ENCODE measurements at regions not wholly inside any gene's neighbourhood (a gene's known extent, or its start where the extent isn't known, plus 50 kb on each side); places are given as distances from the start of the nearest gene placed in this dataset.

- Histone ChIP-seq H3K14ac (ENCODE audit: insufficient read depth, low read length) (no peak overlapping the region), H3K4me1 (ENCODE audit: insufficient read depth, low read length) (no peaks in the 10 kb centered on the region), H2BK5ac (ENCODE audit: insufficient read length, low read length) (no peak overlapping the region), H3K4ac (ENCODE audit: low read depth, low read length) (no peak overlapping the region), H3K9me3 (ENCODE audit: control insufficient read depth, low read depth, low read length) (no peaks in the 10 kb centered on the region), H2BK15ac (ENCODE audit: low read depth, low read length) (no peak overlapping the region), H4K8ac (replicated peaks; ENCODE audit: insufficient read length, low read depth, low read length) (no peak overlapping the region), H3K9ac (ENCODE audit: extremely low read depth, insufficient read length, low read length) (no peak overlapping the region), H3T11ph (ENCODE audit: low read length) (no peak overlapping the region), H2AK5ac (ENCODE audit: insufficient read length, low read length) (no peak overlapping the region), H2BK20ac (ENCODE audit: low read depth, low read length, poor library complexity, severe bottlenecking) (no peak overlapping the region), H3K18ac (ENCODE audit: insufficient read length, low read depth, low read length) (no peak overlapping the region), H2BK12ac (ENCODE audit: insufficient read length, low read depth, low read length) (no peak overlapping the region), H3K23me2 (ENCODE audit: insufficient read length, low read depth, low read length, poor library complexity, severe bottlenecking) (no peaks in the 10 kb centered on the region), H2AFZ (ENCODE audit: low read length) (no peak overlapping the region), H3K27me3 (ENCODE audit: insufficient read depth, low read length) (no peaks in the 10 kb centered on the region), H2BK120ac (ENCODE audit: low read depth, low read length, poor library complexity, severe bottlenecking) (no peak overlapping the region), H4K20me1 (ENCODE audit: control insufficient read depth, insufficient read depth, insufficient read length) (no peaks in the 10 kb centered on the region), H3K27ac (ENCODE audit: insufficient read length, low read depth, low read length) (no peak overlapping the region), H3K23ac (ENCODE audit: insufficient read length, low read depth, low read length) (no peak overlapping the region), H3K79me2 (ENCODE audit: insufficient read depth, low read length) (no peaks in the 10 kb centered on the region), H4K91ac (ENCODE audit: insufficient read length, low read depth, low read length) (no peak overlapping the region), H3K56ac (ENCODE audit: insufficient read length, low read depth, low read length) (no peak overlapping the region), H3K4me2 (ENCODE audit: insufficient read depth, insufficient read length, low read length) (no peak overlapping the region), H4K5ac (ENCODE audit: insufficient read length, low read depth, low read length) (no peak overlapping the region), H3K79me1 (ENCODE audit: insufficient read depth, low read depth, low read length, poor library complexity, severe bottlenecking) (no peaks in the 10 kb centered on the region)
- TF ChIP-seq CTCF (conservative IDR thresholded peaks at IDR 0.05): no peak
- no CpG with 5 or more reads among the region's 1 CpG for WGBS (ENCODE audit: extremely low coverage, insufficient read length, low lambda C conversion rate)
- H3K4me3 Mint-ChIP-seq: no peak overlapping the region
- peak overlapping the region in 1 of 3 experiments; percentile 82; a peak in 3 of 7 replicates for H3K27ac Mint-ChIP-seq
- H3K27me3 Mint-ChIP-seq (ENCODE audit: low read depth): no peaks in the 10 kb centered on the region; the same call in 1 of the 2 replicates
- DNase-seq: no peak
- H3K4me1 Mint-ChIP-seq: no peaks in the 10 kb centered on the region
- H3K36me3 Mint-ChIP-seq (ENCODE audit: insufficient read depth in 1 of 3, low read depth in 3 of 3): peaks cover 2 to 16% (median 15%) of the 10 kb centered on the region in 3 experiments; a peak in 6 of 7 replicates
- peaks cover 15 to 17% of the 10 kb centered on the region in 2 experiments for H3K9me3 Mint-ChIP-seq
These were observed 332.3 kb downstream of the CNTN3 start for GRCh38 chr3:74282202-74282601.

All from H9 (cell line).